Upper lobe of right lung (tissue), 1 donor: ENCODE measurements at regions not wholly inside any gene's neighbourhood (a gene's known extent, or its start where the extent isn't known, plus 50 kb on each side); places are given as distances from the start of the nearest gene placed in this dataset.

Experiments
- ATAC-seq: fragments of 200-7000 bp; cut with Tn5 transposase; one replicate; pipeline ENCODE4 v1.9.1; 2020; ENCODE audit warnings: mild to moderate bottlenecking, moderate library complexity
- DNase-seq: peaks from one replicate; pipeline ENCODE4 v3.0.0-alpha.2; 2020
- H3K27ac ChIP-seq: fragments of 200-600 bp; one replicate; pipeline ENCODE4 v1.8.0; 2022
- H3K27me3 ChIP-seq: fragments of 200-600 bp; one replicate; pipeline ENCODE4 v1.8.0; 2022; ENCODE audit warnings: mild to moderate bottlenecking
- H3K36me3 ChIP-seq: fragments of 200-600 bp; one replicate; pipeline ENCODE4 v1.8.0; 2022
- H3K4me1 ChIP-seq: fragments of 200-600 bp; one replicate; pipeline ENCODE4 v1.8.0; 2022
- H3K4me3 ChIP-seq: fragments of 200-600 bp; one replicate; pipeline ENCODE4 v1.8.0; 2022; ENCODE audit warnings: mild to moderate bottlenecking
- H3K9me3 ChIP-seq: fragments of 200-600 bp; one replicate; pipeline ENCODE4 v1.8.0; 2022
- CTCF ChIP-seq: fragments of 200-600 bp; IDR thresholded peaks from one replicate; pipeline ENCODE4 v1.8.0; 2022; ENCODE audit warnings: antibody characterized with exemption
- intact Hi-C: fragments of 100-400 bp; cut with DNase I; formaldehyde crosslinking; loops from one replicate; pipeline ENCODE4 v1.11.0; 2022
- donor health status: DM: no; HTN: yes; CAD: no; lungs with severe emphysema.

- intact Hi-C loops = no loop called here
- no peaks in the 10 kb centered on the region for H3K4me1 ChIP-seq
- H3K27me3 ChIP-seq = no peaks in the 10 kb centered on the region
- H3K4me3 ChIP-seq = no peak overlapping the region
- no peaks in the 10 kb centered on the region for H3K36me3 ChIP-seq
- H3K9me3 ChIP-seq = no peaks in the 10 kb centered on the region
- no peak overlapping the region for H3K27ac ChIP-seq
- no peak for DNase-seq
- no peak for ATAC-seq
- TF ChIP-seq CTCF = no peak
Observed at GRCh38 chr16:61270726-61271125, 765.5 kb downstream of the CDH8 start.

GRCh38 chr16:61263400-61263799, 772.8 kb downstream of the CDH8 start:
- H3K27ac ChIP-seq = no peak overlapping the region
- intact Hi-C loops = no loop called here
- no peaks in the 10 kb centered on the region for H3K4me1 ChIP-seq
- no peaks in the 10 kb centered on the region for H3K27me3 ChIP-seq
- H3K9me3 ChIP-seq = no peaks in the 10 kb centered on the region
- H3K36me3 ChIP-seq = no peaks in the 10 kb centered on the region
- TF ChIP-seq CTCF = no peak
- H3K4me3 ChIP-seq = no peak overlapping the region
- ATAC-seq = no peak
- no peak for DNase-seq

- ATAC-seq (no peak), DNase-seq (no peak)
- H3K4me1 ChIP-seq = no peaks in the 10 kb centered on the region
- TF ChIP-seq CTCF = no peak
- no peaks in the 10 kb centered on the region for H3K36me3 ChIP-seq
- intact Hi-C loops = no loop called here
- H3K27ac ChIP-seq = no peak overlapping the region
- no peak overlapping the region for H3K4me3 ChIP-seq
- H3K9me3 ChIP-seq = no peaks in the 10 kb centered on the region
- no peaks in the 10 kb centered on the region for H3K27me3 ChIP-seq
Observed at GRCh38 chr16:61261315-61261714, 774.9 kb downstream of the CDH8 start.

GRCh38 chr16:61246592-61246991, 789.6 kb downstream of the CDH8 start:
- Histone ChIP-seq H3K36me3 (no peaks in the 10 kb centered on the region), H3K9me3 (no peaks in the 10 kb centered on the region), H3K27me3 (no peaks in the 10 kb centered on the region), H3K4me1 (no peaks in the 10 kb centered on the region), H3K27ac (no peak overlapping the region), H3K4me3 (no peak overlapping the region)
- ATAC-seq = no peak
- no peak for TF ChIP-seq CTCF
- no peak for DNase-seq
- intact Hi-C loops = no loop called here

GRCh38 chr16:61243954-61244353, 792.3 kb downstream of the CDH8 start:
- ATAC-seq = no peak
- intact Hi-C loops = no loop called here
- Histone ChIP-seq H3K36me3 (no peaks in the 10 kb centered on the region), H3K4me3 (no peak overlapping the region), H3K9me3 (no peaks in the 10 kb centered on the region), H3K27ac (no peak overlapping the region), H3K4me1 (no peaks in the 10 kb centered on the region), H3K27me3 (no peaks in the 10 kb centered on the region)
- no peak for TF ChIP-seq CTCF
- no peak for DNase-seq

GRCh38 chr16:61237884-61238485, 798.3 kb downstream of the CDH8 start:
- Histone ChIP-seq H3K4me1 (no peaks in the 10 kb centered on the region), H3K9me3 (no peaks in the 10 kb centered on the region), H3K4me3 (no peak overlapping the region), H3K27me3 (no peaks in the 10 kb centered on the region), H3K36me3 (no peaks in the 10 kb centered on the region), H3K27ac (no peak overlapping the region)
- DNase-seq (no peak), ATAC-seq (no peak)
- intact Hi-C loops = no loop called here
- TF ChIP-seq CTCF = no peak
